ENCODE measurements at regions not wholly inside any gene's neighbourhood (a gene's known extent, or its start where the extent isn't known, plus 50 kb on each side); places are given as distances from the start of the nearest gene placed in this dataset.

DNA sequence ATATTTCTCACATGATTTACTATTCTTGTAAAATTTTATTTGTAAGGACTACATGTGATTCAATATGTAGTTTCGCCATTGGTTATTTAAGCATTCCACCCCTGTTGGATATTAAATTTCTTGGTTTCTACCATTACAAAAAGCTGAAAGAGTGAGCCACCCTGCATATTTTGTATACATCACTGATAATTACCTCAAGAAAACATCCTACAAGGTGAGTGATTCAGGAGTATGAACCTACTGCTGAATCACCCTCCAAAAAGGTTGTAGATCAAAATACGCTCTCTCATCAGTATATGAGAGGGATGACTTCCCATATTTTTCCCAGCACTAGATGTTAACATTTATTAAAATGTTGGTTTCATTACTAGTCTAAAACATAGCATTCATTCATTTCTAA lies 454.3 kb upstream of the WWC1 start:
- DNase-seq (ENCODE audit: low read depth, low spot score) (no peak), FAIRE-seq (no peak), ATAC-seq (no peak)
- no TSS peak for BruUV-seq (replicated peaks)
- Histone ChIP-seq H3K4me2 (ENCODE audit: control insufficient read depth, insufficient read depth) (no peak overlapping the region), H3K27me3 (replicated peaks in 1 of 2; ENCODE audit: control insufficient read depth in 2 of 2, insufficient read depth in 2 of 2, low read length in 1 of 2) (no peaks in the 10 kb centered on the region), H3K79me2 (ENCODE audit: control insufficient read depth, insufficient read depth, low read length) (no peaks in the 10 kb centered on the region), H3K27ac (ENCODE audit: control insufficient read depth, insufficient read depth) (no peak overlapping the region), H3K4me1 (ENCODE audit: control insufficient read depth, insufficient read depth, low read length) (no peaks in the 10 kb centered on the region), H4K20me1 (ENCODE audit: control insufficient read depth, insufficient read depth) (no peaks in the 10 kb centered on the region), H3K4me3 (no peak overlapping the region), H3K36me3 (ENCODE audit: control insufficient read depth in 2 of 2, insufficient read depth in 2 of 2, low read length in 1 of 2) (no peaks in the 10 kb centered on the region), H3K9me3 (replicated peaks; ENCODE audit: control insufficient read depth, insufficient read depth, low read length) (no peaks in the 10 kb centered on the region), H2AFZ (ENCODE audit: control insufficient read depth, low read depth, low read length) (no peak overlapping the region), H3K9ac (ENCODE audit: control insufficient read depth, insufficient read depth, low read length) (no peak overlapping the region)
- ChIA-PET SMC1A (ENCODE audit: uncharacterized antibody, unreplicated experiment) (no interaction called here), RAD21 (ENCODE audit: unreplicated experiment) (no interaction called here), CTCF (no interaction called here), POLR2A (no interaction called here)
- in situ Hi-C loops (cut with MboI) = no loop called here
- intact Hi-C loops (cut with micrococcal nuclease; ENCODE audit: unreplicated experiment) = no loop called here
- WGBS (ENCODE audit: insufficient coverage, insufficient replicate concordance, low lambda C conversion rate, missing lambda C conversion rate) = 78% methylated on average over 2 of the region's 2 CpGs
- no peak for TF ChIP-seq JUND (IDR thresholded peaks at IDR 0.05; ENCODE audit: low read depth, low read length)

DNA sequence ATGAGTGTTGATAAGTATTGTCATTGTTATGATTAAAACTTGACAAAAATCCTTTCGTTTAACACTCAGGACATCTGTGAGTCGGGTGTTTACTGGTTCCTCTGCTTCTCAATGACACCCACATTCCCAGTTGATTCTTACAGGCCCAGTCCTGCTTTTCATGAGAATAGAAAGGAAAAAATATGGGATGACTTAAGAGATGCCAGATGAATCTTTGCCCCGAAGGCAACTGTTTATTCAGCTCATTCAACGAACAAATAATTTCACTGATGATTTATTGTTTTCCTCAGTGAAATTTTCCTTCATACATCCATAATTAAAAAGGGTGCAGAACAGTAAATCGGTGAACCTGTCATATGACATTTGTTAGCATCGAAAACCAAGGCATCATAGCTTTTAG lies 452.4 kb upstream of the WWC1 start:
- Histone ChIP-seq H3K4me3 (no peak overlapping the region), H3K27me3 (replicated peaks in 1 of 2; ENCODE audit: control insufficient read depth in 2 of 2, insufficient read depth in 2 of 2, low read length in 1 of 2) (no peaks in the 10 kb centered on the region), H3K9me3 (replicated peaks; ENCODE audit: control insufficient read depth, insufficient read depth, low read length) (no peaks in the 10 kb centered on the region), H3K4me1 (ENCODE audit: control insufficient read depth, insufficient read depth, low read length) (no peaks in the 10 kb centered on the region), H2AFZ (ENCODE audit: control insufficient read depth, low read depth, low read length) (no peak overlapping the region), H3K9ac (ENCODE audit: control insufficient read depth, insufficient read depth, low read length) (no peak overlapping the region), H3K4me2 (ENCODE audit: control insufficient read depth, insufficient read depth) (no peak overlapping the region), H3K79me2 (ENCODE audit: control insufficient read depth, insufficient read depth, low read length) (no peaks in the 10 kb centered on the region), H3K27ac (ENCODE audit: control insufficient read depth, insufficient read depth) (no peak overlapping the region), H4K20me1 (ENCODE audit: control insufficient read depth, insufficient read depth) (no peaks in the 10 kb centered on the region), H3K36me3 (ENCODE audit: control insufficient read depth in 2 of 2, insufficient read depth in 2 of 2, low read length in 1 of 2) (no peaks in the 10 kb centered on the region)
- TF ChIP-seq MTA2 (IDR thresholded peaks at IDR 0.05; ENCODE audit: low read depth) (no peak), KLF5 (IDR thresholded peaks at IDR 0.05; ENCODE audit: partially characterized antibody) (no peak)
- in situ Hi-C loops (cut with MboI) (no loop called here), intact Hi-C loops (cut with micrococcal nuclease; ENCODE audit: unreplicated experiment) (no loop called here)
- DNase-seq (ENCODE audit: low read depth, low spot score) (no peak), FAIRE-seq (no peak), ATAC-seq (no peak)
- WGBS (ENCODE audit: insufficient coverage, insufficient replicate concordance, low lambda C conversion rate, missing lambda C conversion rate) = 5% methylated on average over 6 of the region's 6 CpGs
- ChIA-PET SMC1A (ENCODE audit: uncharacterized antibody, unreplicated experiment) (interaction anchor here (0.7 kb wide), 1 partner anchor 112 kb away, joined by 3 read pairs; no protein-coding TSS in a partner anchor), POLR2A (no interaction called here), RAD21 (ENCODE audit: unreplicated experiment) (no interaction called here), CTCF (no interaction called here)
- BruUV-seq (replicated peaks) = no TSS peak

All from GM12878 (cell line).